ENCODE measurements at regions not wholly inside any gene's neighbourhood (a gene's known extent, or its start where the extent isn't known, plus 50 kb on each side); places are given as distances from the start of the nearest gene placed in this dataset.
A peak's percentile ranks its signal among the peaks of the same experiment; 100 is the strongest.

DNA sequence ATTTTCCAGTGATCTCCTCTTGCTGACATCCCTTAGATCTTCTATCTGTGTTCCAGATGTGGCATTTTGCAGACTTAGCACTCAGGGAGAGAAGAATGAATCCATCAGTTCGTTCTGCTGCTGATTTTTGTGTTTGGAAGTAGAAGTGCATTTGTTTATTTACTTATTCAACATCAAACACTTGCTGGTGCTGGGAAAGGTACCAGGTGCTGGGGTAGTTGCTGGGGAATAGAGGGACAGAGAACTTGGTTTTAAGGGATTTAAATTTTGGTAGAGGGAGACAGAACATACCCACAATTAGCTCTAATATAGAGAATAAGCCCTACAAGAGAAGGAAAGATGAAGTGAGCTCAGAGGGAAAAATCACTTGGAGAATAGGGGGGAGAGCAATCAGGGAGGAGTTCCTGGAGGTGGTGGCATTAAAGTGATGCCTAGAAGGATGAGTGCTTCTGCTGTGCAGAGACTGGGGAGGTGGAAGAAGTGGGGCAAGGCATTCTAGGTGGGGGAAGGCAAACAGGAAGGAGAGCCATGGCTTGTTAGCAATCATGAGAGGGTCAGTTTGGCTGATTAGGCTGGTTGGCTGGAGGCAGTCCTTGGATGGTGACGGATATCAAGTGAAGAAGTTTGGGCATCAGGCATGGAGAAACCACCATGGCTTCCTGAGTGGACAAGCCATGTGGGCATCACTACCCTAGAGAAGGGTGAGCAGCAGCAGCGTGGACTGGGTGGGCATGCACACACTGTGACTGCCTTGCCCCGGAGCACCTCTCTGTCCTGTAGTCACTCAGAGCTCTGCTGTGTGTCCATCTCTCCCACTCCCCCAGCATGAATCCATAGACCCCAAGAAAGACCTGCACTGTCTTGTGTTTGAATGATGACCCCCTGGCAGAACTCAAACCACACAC is 197.3 kb downstream of the OPA1 start:
- Histone ChIP-seq H3K27me3 (ENCODE audit: control insufficient read depth, insufficient read depth, low read length) (no peaks in the 10 kb centered on the region), H3K9me3 (ENCODE audit: control insufficient read depth, low read depth, low read length) (no peaks in the 10 kb centered on the region), H3K36me3 (ENCODE audit: control insufficient read depth, insufficient read depth, low read length) (no peaks in the 10 kb centered on the region), H3K4me3 (ENCODE audit: low read length) (no peak overlapping the region), H3K4me1 (ENCODE audit: control insufficient read depth, insufficient read depth, low read length) (peaks cover 20% of the 10 kb centered on the region), H3K27ac (ENCODE audit: low read length) (no peak overlapping the region)
- WGBS (ENCODE audit: insufficient coverage, low lambda C conversion rate): no CpG with 5 or more reads among the region's 4 CpGs
- DNase-seq: no peak

DNA sequence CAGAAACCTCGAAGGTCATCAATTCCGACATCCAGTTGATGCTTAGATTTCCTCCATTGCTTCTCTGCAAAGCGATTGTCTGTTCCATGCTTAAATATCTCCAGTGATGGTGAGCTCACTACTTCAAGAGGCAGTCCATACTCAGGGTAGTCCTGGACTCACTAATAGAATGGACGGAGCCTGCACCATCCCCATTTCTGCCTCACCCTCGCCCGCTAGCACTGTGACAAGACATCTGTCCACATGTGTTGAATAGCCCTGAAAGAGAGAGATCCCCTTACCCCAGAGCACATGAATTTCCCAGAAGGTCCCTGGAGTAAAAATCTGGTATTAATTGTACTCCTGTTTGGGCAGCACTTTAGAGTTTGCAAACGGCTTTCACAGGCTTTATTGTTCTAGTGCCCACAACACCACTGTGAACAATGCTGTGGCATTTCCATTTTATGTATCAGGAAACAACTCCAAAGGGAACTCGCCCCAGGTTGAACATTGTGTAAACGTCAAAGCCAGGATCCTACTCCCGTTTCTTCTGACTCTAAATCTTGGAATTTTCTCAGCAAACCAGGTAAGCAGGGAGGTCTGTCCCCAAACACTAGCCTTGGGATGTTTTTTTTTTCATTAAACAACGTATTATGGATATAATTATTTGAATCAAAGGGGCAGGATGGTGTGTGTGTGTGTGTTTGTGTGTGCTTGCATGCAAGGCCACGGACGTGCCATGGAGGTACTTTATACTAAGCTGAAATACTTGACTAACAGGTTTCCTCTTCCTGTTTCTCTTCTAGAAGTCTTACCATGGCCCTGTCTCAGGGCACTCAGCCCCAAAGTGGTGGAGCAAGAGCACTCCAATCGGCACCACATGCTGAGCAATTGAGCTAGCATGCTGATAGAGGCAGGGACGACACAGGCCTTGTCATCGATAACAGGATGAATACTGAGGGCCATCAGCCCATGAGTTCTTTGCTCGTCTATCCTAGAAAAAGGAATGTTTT is 198.3 kb downstream of the OPA1 start:
- H3K36me3 ChIP-seq (ENCODE audit: control insufficient read depth, insufficient read depth, low read length): no peaks in the 10 kb centered on the region
- H3K27ac ChIP-seq (ENCODE audit: low read length): no peak overlapping the region
- H3K4me1 ChIP-seq (ENCODE audit: control insufficient read depth, insufficient read depth, low read length): peaks cover 20% of the 10 kb centered on the region
- no peaks in the 10 kb centered on the region for H3K27me3 ChIP-seq (ENCODE audit: control insufficient read depth, insufficient read depth, low read length)
- DNase-seq: peak; percentile 40 to 76
- no CpG with 5 or more reads among the region's 17 CpGs for WGBS (ENCODE audit: insufficient coverage, low lambda C conversion rate)
- no peak overlapping the region for H3K4me3 ChIP-seq (ENCODE audit: low read length)
- H3K9me3 ChIP-seq (ENCODE audit: control insufficient read depth, low read depth, low read length): no peaks in the 10 kb centered on the region

DNA sequence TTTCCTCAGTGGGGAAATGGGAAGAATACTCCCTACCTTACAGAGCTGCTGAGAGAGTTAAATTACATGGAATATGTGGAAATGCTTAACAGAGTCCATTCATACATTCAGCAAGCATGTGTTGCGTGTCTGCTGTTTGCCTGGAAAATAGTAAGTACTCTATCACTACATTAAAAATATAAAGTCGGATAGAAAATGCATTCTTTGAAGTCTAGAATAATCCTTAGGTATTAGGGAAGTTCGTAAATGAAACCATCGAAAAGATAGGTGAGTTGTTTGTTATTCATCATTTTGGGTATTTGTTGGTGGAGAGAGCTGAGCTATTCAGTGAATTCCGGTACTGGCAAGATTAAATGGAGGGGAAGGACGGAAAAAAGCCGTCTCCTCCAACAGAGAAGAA is 200.1 kb downstream of the OPA1 start:
- H3K27me3 ChIP-seq (ENCODE audit: control insufficient read depth, insufficient read depth, low read length): no peaks in the 10 kb centered on the region
- peaks cover 16% of the 10 kb centered on the region for H3K4me1 ChIP-seq (ENCODE audit: control insufficient read depth, insufficient read depth, low read length)
- 100% methylated on average over 4 of the region's 7 CpGs for WGBS (ENCODE audit: insufficient coverage, low lambda C conversion rate)
- DNase-seq: no peak
- H3K27ac ChIP-seq (ENCODE audit: low read length): no peak overlapping the region
- no peak overlapping the region for H3K4me3 ChIP-seq (ENCODE audit: low read length)
- no peaks in the 10 kb centered on the region for H3K9me3 ChIP-seq (ENCODE audit: control insufficient read depth, low read depth, low read length)
- no peaks in the 10 kb centered on the region for H3K36me3 ChIP-seq (ENCODE audit: control insufficient read depth, insufficient read depth, low read length)

DNA sequence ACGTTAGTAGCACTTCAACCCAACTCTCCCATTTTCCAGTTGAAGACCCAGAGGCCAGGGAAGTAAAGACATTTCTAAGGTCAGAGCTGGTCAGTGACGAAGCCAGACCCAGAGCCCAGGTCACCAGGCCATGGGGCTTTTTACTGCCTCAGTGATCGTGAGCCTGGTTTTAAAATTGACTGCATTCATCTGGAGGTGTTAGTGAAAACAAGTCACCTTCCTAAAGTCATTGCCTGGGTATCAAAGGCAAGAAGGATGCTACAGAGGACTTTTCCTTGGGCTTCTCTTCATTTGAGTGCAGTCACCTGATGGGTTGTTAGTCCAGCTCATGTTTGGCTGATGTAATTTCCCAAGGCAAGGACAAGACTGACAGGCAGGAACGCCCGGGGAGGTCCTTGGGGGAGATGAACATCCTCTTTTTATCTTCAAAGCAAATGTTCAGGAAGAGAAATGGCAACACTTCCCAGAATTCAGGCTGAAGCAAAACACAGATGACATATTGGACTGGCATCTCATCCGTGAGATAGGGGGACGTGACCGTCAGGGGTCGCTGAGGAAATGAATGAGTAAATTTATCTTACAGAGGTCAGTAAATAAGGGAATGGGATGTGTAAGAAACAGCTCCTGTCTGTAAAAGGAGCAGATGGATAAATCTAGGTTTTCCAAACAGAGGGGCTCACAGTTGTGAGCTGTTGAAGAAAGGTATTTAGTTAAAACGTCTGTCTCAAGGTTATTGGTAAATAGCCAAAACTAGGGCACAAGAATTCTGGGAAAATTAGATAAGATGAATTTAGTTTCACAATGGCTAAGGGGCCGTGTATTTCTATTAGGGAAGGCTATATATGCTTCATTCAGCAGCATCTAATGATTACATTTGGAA is 201.2 kb downstream of the OPA1 start:
- peaks cover 8% of the 10 kb centered on the region for H3K4me1 ChIP-seq (ENCODE audit: control insufficient read depth, insufficient read depth, low read length)
- WGBS (ENCODE audit: insufficient coverage, low lambda C conversion rate): 57% methylated on average over 1 of the region's 11 CpGs
- no peaks in the 10 kb centered on the region for H3K36me3 ChIP-seq (ENCODE audit: control insufficient read depth, insufficient read depth, low read length)
- H3K27me3 ChIP-seq (ENCODE audit: control insufficient read depth, insufficient read depth, low read length): no peaks in the 10 kb centered on the region
- no peak overlapping the region for H3K27ac ChIP-seq (ENCODE audit: low read length)
- H3K9me3 ChIP-seq (ENCODE audit: control insufficient read depth, low read depth, low read length): no peaks in the 10 kb centered on the region
- DNase-seq: no peak
- no peak overlapping the region for H3K4me3 ChIP-seq (ENCODE audit: low read length)

DNA sequence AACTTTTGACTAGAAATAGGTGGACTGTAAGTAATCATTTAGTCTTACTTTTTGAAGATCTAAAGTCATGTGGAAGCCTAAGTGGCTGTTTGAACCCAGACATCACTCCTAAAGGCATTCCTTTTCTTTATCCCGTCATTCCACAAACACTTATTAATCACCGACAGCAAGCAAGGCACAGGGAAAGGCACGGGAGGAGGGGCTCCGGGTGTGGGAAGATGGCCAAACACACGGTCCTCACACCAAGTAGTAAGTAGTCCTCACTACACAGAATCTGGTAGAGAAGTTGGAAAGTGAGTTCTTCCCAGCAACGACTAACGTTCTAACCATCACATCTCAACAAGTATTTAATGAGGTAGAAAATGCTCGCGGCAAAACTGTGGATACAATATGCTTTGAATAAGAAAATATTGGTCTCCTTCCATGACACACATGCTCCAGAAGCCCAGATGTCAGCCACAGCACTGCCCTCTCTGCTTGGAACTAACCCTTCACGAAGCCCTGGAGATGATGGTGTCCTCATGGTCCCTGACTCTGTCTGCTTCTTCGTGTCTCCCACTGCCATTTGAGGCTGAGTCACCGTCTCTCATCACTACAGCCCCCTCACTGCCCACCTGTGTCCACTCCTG is 202.2 kb downstream of the OPA1 start:
- no peaks in the 10 kb centered on the region for H3K36me3 ChIP-seq (ENCODE audit: control insufficient read depth, insufficient read depth, low read length)
- no peak overlapping the region for H3K27ac ChIP-seq (ENCODE audit: low read length)
- H3K27me3 ChIP-seq (ENCODE audit: control insufficient read depth, insufficient read depth, low read length): no peaks in the 10 kb centered on the region
- DNase-seq: no peak
- WGBS (ENCODE audit: insufficient coverage, low lambda C conversion rate): 60% methylated on average over 1 of the region's 12 CpGs
- no peak overlapping the region for H3K4me3 ChIP-seq (ENCODE audit: low read length)
- H3K4me1 ChIP-seq (ENCODE audit: control insufficient read depth, insufficient read depth, low read length): peaks cover 8% of the 10 kb centered on the region
- no peaks in the 10 kb centered on the region for H3K9me3 ChIP-seq (ENCODE audit: control insufficient read depth, low read depth, low read length)

DNA sequence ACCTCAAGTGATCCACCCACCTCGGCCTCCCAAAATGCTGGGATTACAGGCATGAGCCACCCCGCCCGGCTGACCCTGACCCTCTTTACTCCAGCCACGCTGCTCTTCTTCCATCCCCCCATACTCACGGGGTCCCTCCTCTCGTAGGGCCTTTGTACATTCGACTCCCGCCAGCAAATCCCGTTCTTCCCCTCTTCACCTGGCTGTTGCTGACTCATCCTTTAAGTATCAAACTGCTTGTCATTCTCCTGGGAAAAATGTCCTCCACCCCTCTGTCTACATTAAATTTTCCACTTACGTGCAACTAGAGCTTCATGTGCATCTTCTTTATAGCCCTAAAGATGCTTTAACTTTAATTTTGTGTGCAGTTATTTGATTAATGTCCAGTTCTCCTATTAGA is 203.1 kb downstream of the OPA1 start:
- WGBS (ENCODE audit: insufficient coverage, low lambda C conversion rate): 83% methylated on average over 1 of the region's 10 CpGs
- Histone ChIP-seq H3K36me3 (ENCODE audit: control insufficient read depth, insufficient read depth, low read length) (no peaks in the 10 kb centered on the region), H3K9me3 (ENCODE audit: control insufficient read depth, low read depth, low read length) (no peaks in the 10 kb centered on the region), H3K4me3 (ENCODE audit: low read length) (no peak overlapping the region), H3K4me1 (ENCODE audit: control insufficient read depth, insufficient read depth, low read length) (peaks cover 7% of the 10 kb centered on the region), H3K27ac (ENCODE audit: low read length) (no peak overlapping the region), H3K27me3 (ENCODE audit: control insufficient read depth, insufficient read depth, low read length) (no peaks in the 10 kb centered on the region)
- DNase-seq: no peak

DNA sequence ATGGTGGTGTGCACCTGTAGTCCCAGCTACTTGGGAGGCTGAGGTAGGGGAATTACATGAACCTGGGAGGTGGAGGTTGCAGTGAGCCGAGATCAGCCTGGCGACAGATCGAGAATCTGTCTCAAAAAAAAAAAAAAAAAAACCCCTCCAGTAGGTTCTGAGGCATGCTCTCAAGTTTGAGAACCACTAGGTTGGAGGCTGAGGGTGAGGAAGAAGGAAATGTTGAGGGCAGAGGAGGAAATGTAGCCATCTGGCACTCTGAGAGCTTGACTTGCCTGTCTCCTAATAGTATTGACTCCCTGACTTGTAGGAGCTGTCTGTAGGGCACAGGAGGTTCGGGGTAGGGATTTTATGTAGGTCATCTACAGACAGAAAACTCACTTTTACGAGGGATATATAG is 204.6 kb downstream of the OPA1 start:
- H3K27ac ChIP-seq (ENCODE audit: low read length): no peak overlapping the region
- peaks cover under 1% of the 10 kb centered on the region for H3K4me1 ChIP-seq (ENCODE audit: control insufficient read depth, insufficient read depth, low read length)
- no CpG with 5 or more reads among the region's 5 CpGs for WGBS (ENCODE audit: insufficient coverage, low lambda C conversion rate)
- no peaks in the 10 kb centered on the region for H3K9me3 ChIP-seq (ENCODE audit: control insufficient read depth, low read depth, low read length)
- no peak for DNase-seq
- no peak overlapping the region for H3K4me3 ChIP-seq (ENCODE audit: low read length)
- no peaks in the 10 kb centered on the region for H3K36me3 ChIP-seq (ENCODE audit: control insufficient read depth, insufficient read depth, low read length)
- H3K27me3 ChIP-seq (ENCODE audit: control insufficient read depth, insufficient read depth, low read length): no peaks in the 10 kb centered on the region

GRCh38 chr3:193798051-193798450 is 205.0 kb downstream of the OPA1 start:
- H3K9me3 ChIP-seq (ENCODE audit: control insufficient read depth, low read depth, low read length): no peaks in the 10 kb centered on the region
- WGBS (ENCODE audit: insufficient coverage, low lambda C conversion rate): no CpG with 5 or more reads among the region's 4 CpGs
- H3K4me3 ChIP-seq (ENCODE audit: low read length): no peak overlapping the region
- DNase-seq: no peak
- H3K4me1 ChIP-seq (ENCODE audit: control insufficient read depth, insufficient read depth, low read length): peaks cover 5% of the 10 kb centered on the region
- H3K36me3 ChIP-seq (ENCODE audit: control insufficient read depth, insufficient read depth, low read length): no peaks in the 10 kb centered on the region
- no peaks in the 10 kb centered on the region for H3K27me3 ChIP-seq (ENCODE audit: control insufficient read depth, insufficient read depth, low read length)
- H3K27ac ChIP-seq (ENCODE audit: low read length): no peak overlapping the region

GRCh38 chr3:193800138-193801043 is 207.4 kb downstream of the OPA1 start:
- H3K9me3 ChIP-seq (ENCODE audit: control insufficient read depth, low read depth, low read length): no peaks in the 10 kb centered on the region
- H3K4me3 ChIP-seq (ENCODE audit: low read length): no peak overlapping the region
- no peaks in the 10 kb centered on the region for H3K27me3 ChIP-seq (ENCODE audit: control insufficient read depth, insufficient read depth, low read length)
- H3K4me1 ChIP-seq (ENCODE audit: control insufficient read depth, insufficient read depth, low read length): peaks cover 8% of the 10 kb centered on the region
- 100% methylated on average over 2 of the region's 12 CpGs for WGBS (ENCODE audit: insufficient coverage, low lambda C conversion rate)
- DNase-seq: no peak
- H3K27ac ChIP-seq (ENCODE audit: low read length): no peak overlapping the region
- H3K36me3 ChIP-seq (ENCODE audit: control insufficient read depth, insufficient read depth, low read length): no peaks in the 10 kb centered on the region

All from large intestine (tissue), 3 donors.